Loucy (cell line): ENCODE measurements at regions not wholly inside any gene's neighbourhood (a gene's known extent, or its start where the extent isn't known, plus 50 kb on each side); places are given as distances from the start of the nearest gene placed in this dataset.

ENCODE experiments used
- EZH2phosphoT487 ChIP-seq: fragments of 200-600 bp; IDR thresholded peaks from 2 replicates; pipeline ENCODE4 v1.6.1; 2018; ENCODE audit warnings: antibody characterized with exemption, mild to moderate bottlenecking, moderate library complexity, borderline replicate concordance
- TF ChIP-seq, protein P1 (sequence below): fragments of 200-600 bp; sonication (generic); conservative IDR thresholded peaks from 2 replicates; pipeline ENCODE4 v1.5.1; 2014; ENCODE audit warnings: mild to moderate bottlenecking, antibody characterized with exemption, low read length

DNA sequence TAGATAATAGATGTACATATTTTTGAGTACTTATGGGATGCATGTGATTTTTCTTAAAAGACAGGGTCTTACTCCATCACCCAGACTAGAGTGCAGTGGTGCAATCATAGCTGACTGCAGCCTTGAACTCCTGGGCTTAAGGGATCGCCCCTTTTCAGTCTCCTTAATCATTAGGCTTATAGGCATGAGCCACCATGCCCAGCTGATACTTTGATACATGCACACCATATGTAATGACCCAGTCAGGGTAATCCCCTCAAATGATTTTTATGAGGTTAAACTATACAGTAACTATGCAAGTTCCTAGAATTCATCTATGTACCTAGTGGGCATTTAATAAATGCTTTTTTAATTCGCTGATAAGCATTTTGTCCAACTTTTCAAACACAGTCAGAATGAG, 292.3 kb downstream of the DTWD2 start:
- TF ChIP-seq, protein P1, sequence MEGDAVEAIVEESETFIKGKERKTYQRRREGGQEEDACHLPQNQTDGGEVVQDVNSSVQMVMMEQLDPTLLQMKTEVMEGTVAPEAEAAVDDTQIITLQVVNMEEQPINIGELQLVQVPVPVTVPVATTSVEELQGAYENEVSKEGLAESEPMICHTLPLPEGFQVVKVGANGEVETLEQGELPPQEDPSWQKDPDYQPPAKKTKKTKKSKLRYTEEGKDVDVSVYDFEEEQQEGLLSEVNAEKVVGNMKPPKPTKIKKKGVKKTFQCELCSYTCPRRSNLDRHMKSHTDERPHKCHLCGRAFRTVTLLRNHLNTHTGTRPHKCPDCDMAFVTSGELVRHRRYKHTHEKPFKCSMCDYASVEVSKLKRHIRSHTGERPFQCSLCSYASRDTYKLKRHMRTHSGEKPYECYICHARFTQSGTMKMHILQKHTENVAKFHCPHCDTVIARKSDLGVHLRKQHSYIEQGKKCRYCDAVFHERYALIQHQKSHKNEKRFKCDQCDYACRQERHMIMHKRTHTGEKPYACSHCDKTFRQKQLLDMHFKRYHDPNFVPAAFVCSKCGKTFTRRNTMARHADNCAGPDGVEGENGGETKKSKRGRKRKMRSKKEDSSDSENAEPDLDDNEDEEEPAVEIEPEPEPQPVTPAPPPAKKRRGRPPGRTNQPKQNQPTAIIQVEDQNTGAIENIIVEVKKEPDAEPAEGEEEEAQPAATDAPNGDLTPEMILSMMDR = no peak
- TF ChIP-seq EZH2phosphoT487 = no peak
